C4-2B (cell line): ENCODE measurements at regions not wholly inside any gene's neighbourhood (a gene's known extent, or its start where the extent isn't known, plus 50 kb on each side); places are given as distances from the start of the nearest gene placed in this dataset.

Experiments used
- H3K27ac ChIP-seq: fragments of 450-650 bp; 2 replicates; pipeline ENCODE4 v1.5.1; 2017
- ZFX ChIP-seq: fragments of 450-650 bp; IDR thresholded peaks from 2 replicates; pipeline ENCODE4 v1.6.1; 2017
- TF ChIP-seq, protein P1 (sequence below): fragments of 450-650 bp; conservative IDR thresholded peaks from 2 replicates; pipeline ENCODE4 v1.5.1; 2017; ENCODE audit warnings: mild to moderate bottlenecking

DNA sequence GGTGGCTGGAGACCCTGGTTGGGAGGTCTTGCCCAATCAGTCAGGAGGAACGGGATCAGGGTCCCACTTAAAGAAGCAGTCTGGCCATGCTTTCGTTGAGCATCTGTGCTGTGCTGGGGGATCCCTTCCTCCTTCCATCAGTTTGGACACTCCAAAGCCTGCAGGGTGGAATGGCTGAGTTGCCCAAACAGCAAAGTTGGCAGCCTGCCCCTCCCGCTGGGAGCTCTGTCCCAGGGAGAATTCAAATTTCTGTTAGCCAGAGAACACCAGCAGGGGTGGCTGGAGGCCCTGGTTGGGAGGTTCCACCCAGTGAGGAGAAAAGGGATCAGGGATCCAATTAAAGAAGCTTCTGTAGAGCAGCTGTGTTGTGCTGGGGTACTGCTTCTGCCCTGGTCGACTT is 96.9 kb upstream of the CTAGE1 start:
- TF ChIP-seq, protein P1, sequence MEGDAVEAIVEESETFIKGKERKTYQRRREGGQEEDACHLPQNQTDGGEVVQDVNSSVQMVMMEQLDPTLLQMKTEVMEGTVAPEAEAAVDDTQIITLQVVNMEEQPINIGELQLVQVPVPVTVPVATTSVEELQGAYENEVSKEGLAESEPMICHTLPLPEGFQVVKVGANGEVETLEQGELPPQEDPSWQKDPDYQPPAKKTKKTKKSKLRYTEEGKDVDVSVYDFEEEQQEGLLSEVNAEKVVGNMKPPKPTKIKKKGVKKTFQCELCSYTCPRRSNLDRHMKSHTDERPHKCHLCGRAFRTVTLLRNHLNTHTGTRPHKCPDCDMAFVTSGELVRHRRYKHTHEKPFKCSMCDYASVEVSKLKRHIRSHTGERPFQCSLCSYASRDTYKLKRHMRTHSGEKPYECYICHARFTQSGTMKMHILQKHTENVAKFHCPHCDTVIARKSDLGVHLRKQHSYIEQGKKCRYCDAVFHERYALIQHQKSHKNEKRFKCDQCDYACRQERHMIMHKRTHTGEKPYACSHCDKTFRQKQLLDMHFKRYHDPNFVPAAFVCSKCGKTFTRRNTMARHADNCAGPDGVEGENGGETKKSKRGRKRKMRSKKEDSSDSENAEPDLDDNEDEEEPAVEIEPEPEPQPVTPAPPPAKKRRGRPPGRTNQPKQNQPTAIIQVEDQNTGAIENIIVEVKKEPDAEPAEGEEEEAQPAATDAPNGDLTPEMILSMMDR, result no peak
- TF ChIP-seq ZFX, result no peak
- no peak overlapping the region for H3K27ac ChIP-seq

DNA sequence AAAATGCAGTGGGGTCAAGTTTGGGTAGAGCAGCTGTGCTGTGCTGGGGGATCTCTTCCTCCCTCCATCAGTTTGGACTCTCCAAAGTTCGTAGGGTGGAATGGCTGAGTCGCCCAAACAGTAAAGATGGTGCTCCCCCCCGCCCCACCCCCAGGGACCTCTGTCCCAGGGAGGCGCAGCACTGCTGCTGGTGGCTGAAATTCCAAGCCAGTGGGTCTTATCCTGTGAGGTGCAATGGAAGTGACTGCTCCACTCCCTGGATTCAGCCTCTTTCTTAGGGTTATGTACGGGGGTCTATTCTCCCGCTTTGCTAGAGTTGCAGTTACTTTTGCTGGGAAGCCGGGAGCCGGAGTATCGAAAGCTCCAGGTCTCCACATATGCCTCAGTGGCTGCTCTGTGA is 97.5 kb upstream of the CTAGE1 start:
- no peak for TF ChIP-seq ZFX
- TF ChIP-seq, protein P1, result no peak
- H3K27ac ChIP-seq, result no peak overlapping the region

DNA sequence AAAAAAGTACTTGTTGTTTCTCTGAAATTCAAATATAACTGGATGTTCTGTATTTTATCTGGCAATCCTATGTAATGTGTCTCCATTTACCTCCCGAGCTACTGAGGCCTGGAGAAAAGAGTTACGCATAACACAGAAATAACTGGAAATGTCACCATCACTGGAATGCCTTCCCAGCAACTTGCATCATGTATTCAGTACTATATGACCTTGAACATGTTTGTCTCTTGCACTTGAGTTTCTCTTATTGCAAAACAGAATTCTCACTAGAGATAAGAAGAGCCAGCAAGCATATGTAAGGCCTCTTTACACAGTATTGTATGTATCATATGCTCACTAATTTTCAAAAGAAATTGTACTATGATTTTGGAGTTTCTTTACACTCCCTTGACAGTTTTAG is 99.6 kb upstream of the CTAGE1 start:
- H3K27ac ChIP-seq, result no peak overlapping the region
- TF ChIP-seq, protein P1, result no peak
- TF ChIP-seq ZFX, result no peak

DNA sequence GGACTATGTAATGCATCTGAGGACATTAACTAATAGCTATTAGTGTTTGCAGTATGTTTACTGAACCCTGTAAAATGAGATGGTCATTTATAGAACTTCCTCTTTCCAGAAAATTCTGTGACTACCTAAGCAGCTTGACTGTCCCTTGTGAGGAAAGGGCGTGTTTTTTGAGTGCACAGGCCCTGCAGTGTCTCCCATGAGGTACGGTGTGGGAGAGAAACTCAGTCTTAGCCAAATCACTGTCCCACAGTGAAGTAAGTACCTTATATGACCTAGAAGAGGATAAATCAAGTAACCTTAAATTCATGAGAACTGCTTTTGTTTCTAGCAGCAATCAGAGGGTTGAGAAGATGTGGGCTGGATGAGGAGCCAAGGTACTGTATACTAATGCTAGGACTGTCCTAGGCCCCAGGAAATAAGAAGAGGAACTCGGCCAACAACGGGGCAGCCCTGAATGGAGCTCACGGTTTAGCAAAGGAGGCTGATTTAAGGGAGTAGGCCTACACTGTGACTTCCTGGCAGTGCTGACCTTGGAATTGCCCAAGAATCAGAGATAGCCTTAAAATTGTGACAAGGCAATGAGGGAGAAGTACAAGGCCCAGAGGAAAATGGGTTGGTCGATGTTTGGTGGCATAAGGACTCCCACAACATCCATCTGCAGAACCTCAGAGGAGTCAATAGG is 103.5 kb upstream of the CTAGE1 start:
- H3K27ac ChIP-seq, result no peak overlapping the region
- no peak for TF ChIP-seq ZFX
- TF ChIP-seq, protein P1, result no peak

DNA sequence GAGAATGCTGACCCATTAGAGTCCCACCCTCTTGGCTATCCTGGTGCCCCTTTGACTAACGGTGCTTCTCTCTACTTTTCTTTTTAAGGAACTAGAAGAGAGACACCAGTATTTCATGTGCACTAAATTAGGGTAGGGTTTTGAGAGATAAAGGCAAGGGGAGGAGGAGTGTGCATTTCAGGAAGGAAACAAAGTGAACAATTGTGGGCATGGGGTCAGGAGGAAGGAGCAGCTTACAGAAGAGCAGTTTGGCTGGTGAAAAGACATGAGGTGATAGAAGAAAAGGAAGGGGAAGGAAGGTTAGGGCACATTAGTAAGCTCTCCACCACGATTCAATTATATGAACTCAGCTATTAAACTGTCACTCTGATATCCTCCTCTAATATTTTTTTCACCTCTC is 105.8 kb upstream of the CTAGE1 start:
- TF ChIP-seq, protein P1, result no peak
- TF ChIP-seq ZFX, result no peak
- H3K27ac ChIP-seq, result no peak overlapping the region

DNA sequence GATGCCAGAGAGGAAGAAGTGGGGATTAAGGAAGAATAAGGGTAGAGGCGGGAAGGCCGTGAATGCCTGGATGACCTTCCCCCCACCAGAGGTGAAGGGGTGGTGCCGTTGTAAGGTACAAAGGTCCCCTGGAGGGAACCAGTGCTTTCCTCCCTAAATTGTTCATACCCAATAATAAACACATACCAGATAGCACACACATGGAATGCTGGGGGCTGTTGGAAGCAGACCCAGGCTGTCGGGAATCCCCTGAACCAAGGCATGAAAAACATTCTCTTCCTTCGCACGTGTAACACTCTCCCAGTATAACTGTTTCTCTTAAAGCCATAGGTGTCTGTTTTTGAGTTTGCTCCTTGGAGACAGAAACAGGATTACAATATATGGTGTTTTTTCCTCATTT is 107.1 kb upstream of the CTAGE1 start:
- H3K27ac ChIP-seq, result no peak overlapping the region
- TF ChIP-seq, protein P1, result no peak
- no peak for TF ChIP-seq ZFX

DNA sequence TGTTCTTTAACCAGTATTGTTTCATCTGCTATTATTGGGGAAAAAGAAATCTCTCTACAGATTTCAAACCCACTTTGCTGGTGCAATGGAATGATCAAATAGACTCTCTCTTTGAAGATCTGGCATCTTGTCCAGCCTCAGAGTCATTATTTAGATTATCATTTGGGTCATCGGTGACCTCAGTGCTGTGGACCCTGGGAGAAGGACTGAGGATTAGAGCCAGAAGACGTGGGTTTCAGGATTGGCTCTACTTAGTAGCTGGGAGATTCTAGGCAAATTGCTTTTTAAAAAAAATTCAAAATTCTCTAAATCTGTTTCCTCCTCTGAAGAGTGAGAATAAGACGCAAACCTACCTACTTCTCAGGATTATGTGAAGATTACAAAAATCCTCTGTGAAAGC is 107.6 kb upstream of the CTAGE1 start:
- no peak for TF ChIP-seq ZFX
- TF ChIP-seq, protein P1, result no peak
- no peak overlapping the region for H3K27ac ChIP-seq
